Kasumi-1 (cell line): ENCODE measurements at regions not wholly inside any gene's neighbourhood (a gene's known extent, or its start where the extent isn't known, plus 50 kb on each side); places are given as distances from the start of the nearest gene placed in this dataset.

Experiments used
- DNase-seq, 2 experiments: peaks; one replicate each; lab custom pipeline; 2025; lab: John Stamatoyannopoulos, UW

DNA sequence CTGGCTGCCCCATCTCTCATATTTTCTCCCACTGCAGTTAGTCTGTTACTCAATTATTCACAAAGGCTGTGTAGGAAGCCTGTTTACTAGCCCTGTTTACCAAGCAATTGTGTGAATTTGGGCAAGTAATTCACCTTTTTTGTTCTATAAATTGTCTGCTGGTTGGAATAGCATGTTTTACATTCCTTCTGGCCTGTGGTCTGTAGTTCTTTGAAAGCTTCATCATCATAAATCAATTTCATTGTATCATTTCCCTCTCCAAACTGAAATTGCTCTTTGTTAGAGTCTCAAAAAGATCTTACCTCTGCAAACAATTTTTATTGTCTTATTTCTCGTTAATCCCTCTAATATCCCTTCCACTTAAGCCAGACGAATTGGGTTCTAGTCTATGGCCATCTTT is 1059.5 kb upstream of the ADGRL4 start:
- no peak for DNase-seq

- no peak for DNase-seq
These were observed 1058.0 kb upstream of the ADGRL4 start for GRCh38 chr1:80064524-80064923.

GRCh38 chr1:80059940-80060339 is 1053.4 kb upstream of the ADGRL4 start:
- peak; percentile 42 to 57 for DNase-seq

DNA sequence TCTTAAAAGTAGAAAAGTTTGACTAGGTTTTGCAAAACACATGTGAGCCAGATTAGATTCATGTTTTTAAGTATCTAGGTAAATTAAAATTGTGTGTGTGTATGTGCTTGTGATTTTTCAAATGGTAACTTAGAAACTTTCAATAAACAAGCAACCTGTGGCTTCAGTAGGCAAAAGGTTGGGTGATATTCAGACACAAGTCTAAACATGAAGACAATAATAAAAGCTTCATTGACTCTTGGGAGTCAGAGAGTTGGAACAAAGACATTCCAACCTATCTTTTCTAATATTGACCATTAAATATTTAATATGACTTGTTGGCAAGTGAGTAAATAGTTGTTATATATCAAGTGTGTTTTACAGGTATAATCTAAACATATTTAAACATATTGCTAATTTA is 1049.6 kb upstream of the ADGRL4 start:
- DNase-seq: no peak

- DNase-seq: no peak
These were observed 1047.6 kb upstream of the ADGRL4 start for GRCh38 chr1:80054129-80054528.

- DNase-seq: no peak
These were observed 1047.1 kb upstream of the ADGRL4 start for GRCh38 chr1:80053613-80054012.

DNA sequence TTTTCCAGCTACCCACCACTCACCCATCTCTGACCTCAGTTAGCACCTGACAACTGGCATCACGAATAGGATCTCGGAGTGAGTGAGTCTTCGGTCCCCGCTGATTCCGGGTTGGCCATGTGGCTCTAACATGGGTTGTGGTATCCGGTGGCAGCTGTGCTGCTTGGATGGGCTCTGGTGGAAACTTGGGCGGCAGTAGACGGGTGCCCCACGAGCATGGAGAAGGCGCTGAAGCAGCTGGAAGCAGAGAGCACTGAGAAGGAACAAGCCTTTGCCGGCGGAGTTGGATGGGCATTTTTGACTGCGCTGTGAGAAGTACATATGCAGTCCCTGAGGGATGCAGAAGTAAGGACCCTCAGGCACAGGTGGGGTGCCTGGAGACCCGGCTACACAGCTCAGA is 1044.0 kb upstream of the ADGRL4 start:
- DNase-seq: no peak

GRCh38 chr1:80050085-80050484 is 1043.6 kb upstream of the ADGRL4 start:
- no peak for DNase-seq

GRCh38 chr1:80048716-80049115 is 1042.2 kb upstream of the ADGRL4 start:
- DNase-seq: no peak

DNA sequence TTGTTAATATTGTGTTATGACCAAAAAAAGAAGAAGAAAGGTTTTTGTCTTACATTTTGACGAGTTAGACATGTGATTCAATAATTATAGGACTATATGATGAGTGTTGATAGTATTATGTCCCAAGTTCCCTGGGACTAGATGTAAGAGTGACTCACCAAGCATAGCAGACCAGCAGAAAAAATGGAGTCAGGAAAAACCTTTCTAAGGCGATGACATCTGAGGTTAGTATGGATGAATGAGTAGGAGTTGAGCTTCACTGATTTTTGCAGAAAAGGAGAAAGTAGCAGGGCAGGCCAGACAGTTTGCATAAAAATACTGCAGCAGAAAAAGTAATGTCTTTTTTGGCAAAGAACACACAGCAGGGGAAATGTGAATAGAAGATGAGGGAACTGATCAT is 1041.3 kb upstream of the ADGRL4 start:
- no peak for DNase-seq

DNA sequence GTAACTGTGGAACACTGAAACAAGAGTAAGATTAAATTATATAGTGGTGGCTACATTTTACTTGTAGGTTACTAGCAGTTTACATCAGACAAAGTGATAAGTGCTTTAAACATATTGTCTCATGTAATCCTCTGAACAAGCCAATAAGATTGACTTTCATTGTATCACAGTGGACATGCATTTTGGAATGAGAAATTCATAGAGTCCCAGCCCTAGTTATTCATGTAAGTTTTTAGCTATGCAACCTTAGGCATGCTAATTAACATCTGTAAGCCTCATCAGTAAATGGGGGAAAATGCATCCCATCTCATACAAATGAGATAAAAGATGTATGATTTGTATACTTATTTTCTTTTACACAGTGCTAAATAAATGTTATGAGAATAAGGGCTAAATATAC is 1038.1 kb upstream of the ADGRL4 start:
- no peak for DNase-seq

- no peak for DNase-seq
These were observed 1030.3 kb upstream of the ADGRL4 start for GRCh38 chr1:80036690-80037432.

GRCh38 chr1:80023358-80023757 is 1016.8 kb upstream of the ADGRL4 start:
- DNase-seq: no peak

- no peak for DNase-seq
These were observed 1015.4 kb upstream of the ADGRL4 start for GRCh38 chr1:80021891-80022290.

- DNase-seq: no peak
These were observed 1011.8 kb upstream of the ADGRL4 start for GRCh38 chr1:80018348-80018747.

DNA sequence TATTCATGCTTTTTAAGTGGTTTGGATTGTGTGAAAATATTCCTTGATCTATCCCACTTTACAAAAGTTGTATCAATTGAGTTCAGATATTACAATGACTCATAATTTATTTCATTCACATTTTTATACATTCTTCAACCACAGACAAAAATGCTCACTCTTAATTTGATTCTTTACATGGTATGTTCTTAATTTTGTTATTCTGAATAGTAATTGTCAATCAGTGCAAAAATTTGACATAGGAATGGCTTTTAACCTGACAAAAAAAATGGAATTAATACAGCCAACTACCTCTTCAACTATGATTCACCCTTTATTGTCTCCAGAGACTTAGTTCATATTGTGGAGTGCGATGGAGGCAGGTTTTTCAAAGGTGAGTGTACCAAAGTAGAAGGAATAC is 1002.4 kb upstream of the ADGRL4 start:
- no peak for DNase-seq

DNA sequence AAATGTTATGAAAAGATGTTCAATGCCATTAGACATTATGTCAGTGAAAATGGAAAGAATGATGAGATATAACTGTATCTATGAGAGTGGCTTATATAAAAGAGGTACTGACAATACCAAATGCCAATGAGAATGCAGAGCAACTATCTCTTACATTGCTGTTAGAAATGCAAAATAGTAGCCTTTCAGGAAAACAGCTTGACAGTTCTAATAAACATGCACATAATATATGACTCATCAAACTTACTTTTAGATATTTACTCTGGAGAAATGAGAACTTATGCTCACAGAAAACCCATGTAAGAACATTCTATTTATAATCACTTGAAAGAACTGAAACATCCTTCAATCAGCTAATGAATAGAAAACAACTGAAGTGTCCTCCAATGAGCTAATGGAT is 996.7 kb upstream of the ADGRL4 start:
- DNase-seq: no peak

GRCh38 chr1:79988401-79988800 is 981.9 kb upstream of the ADGRL4 start:
- no peak for DNase-seq

DNA sequence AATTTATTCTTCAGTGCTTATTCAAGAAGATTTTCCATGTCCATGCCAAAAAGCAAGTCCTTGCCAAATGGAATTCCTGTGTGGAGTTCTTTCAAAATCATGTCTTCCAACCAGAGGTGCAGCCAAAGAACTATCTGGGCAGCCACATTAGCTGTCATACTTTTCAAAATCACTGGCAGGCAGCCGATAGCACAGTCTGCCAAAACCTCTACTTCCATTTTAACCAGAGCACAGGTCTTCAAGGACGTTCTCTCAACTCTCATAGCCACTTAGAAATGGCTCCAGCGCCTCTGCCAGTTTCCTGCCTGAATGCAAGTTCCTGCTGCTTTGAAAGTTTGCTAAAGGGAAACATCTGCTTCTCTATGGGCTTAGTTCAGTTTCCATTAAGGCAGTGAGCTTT is 975.7 kb upstream of the ADGRL4 start:
- DNase-seq: peak; percentile 71 to 79

GRCh38 chr1:79981481-79981880 is 975.0 kb upstream of the ADGRL4 start:
- DNase-seq: no peak

DNA sequence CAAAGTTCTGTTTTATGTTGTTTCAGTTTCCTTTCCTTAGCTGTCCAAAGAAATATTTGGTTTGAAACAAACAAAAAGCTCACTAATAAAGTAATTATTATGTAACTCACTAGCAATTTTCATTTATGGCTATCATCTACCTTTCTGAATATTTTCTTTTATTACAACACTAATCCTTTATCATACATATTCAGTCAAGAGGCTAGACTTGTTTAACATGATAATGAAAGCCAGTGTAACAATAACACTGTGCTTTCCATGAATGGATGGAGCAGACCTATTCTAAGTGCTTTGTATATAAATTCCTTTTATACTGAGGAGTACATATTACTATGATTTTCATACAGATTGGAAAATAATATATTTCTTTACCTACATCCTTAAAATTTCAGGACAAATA is 972.8 kb upstream of the ADGRL4 start:
- no peak for DNase-seq

- no peak for DNase-seq
These were observed 969.8 kb upstream of the ADGRL4 start for GRCh38 chr1:79976287-79976686.

- DNase-seq: no peak
These were observed 968.1 kb upstream of the ADGRL4 start for GRCh38 chr1:79974659-79975058.

GRCh38 chr1:79969886-79970285 is 963.4 kb upstream of the ADGRL4 start:
- DNase-seq: no peak
